Loucy (cell line): ENCODE measurements at regions not wholly inside any gene's neighbourhood (a gene's known extent, or its start where the extent isn't known, plus 50 kb on each side); places are given as distances from the start of the nearest gene placed in this dataset.

Experiments
- H2AFZ ChIP-seq: fragments of 200-600 bp; sonication (generic); 2 replicates; pipeline ENCODE4 v1.6.0; 2016; ENCODE audit warnings: antibody characterized with exemption, mild to moderate bottlenecking, low read length, moderate library complexity
- H3F3A ChIP-seq: fragments of 200-600 bp; 2 replicates; pipeline ENCODE4 v1.6.0; 2016; ENCODE audit warnings: antibody characterized with exemption, low read depth, mild to moderate bottlenecking
- H3K27me3 ChIP-seq: fragments of 200-600 bp; sonication (generic); 2 replicates; pipeline ENCODE4 v1.6.1; 2014; ENCODE audit warnings: low read length, mild to moderate bottlenecking; ENCODE audit not compliant: insufficient read depth, poor library complexity, severe bottlenecking
- H3K36me3 ChIP-seq: fragments of 200-600 bp; sonication (generic); 2 replicates; pipeline ENCODE4 v1.6.1; 2016; ENCODE audit warnings: low read length; ENCODE audit not compliant: insufficient read depth
- H3K4me1 ChIP-seq: fragments of 200-600 bp; sonication (generic); 2 replicates; pipeline ENCODE4 v1.5.1; 2014; ENCODE audit warnings: low read length, mild to moderate bottlenecking; ENCODE audit not compliant: insufficient read depth, poor library complexity, severe bottlenecking
- H3K4me2 ChIP-seq: fragments of 200-600 bp; sonication (generic); 2 replicates; pipeline ENCODE4 v1.6.0; 2014; ENCODE audit warnings: antibody characterized with exemption, low read length, low read depth, mild to moderate bottlenecking; ENCODE audit not compliant: poor library complexity, severe bottlenecking
- H3K4me3 ChIP-seq: fragments of 200-600 bp; sonication (generic); 2 replicates; pipeline ENCODE4 v1.5.1; 2014; ENCODE audit warnings: low read length, mild to moderate bottlenecking, mixed read lengths; ENCODE audit not compliant: poor library complexity, severe bottlenecking
- H3K79me2 ChIP-seq: fragments of 200-600 bp; sonication (generic); 2 replicates; pipeline ENCODE4 v1.6.1; 2014; ENCODE audit warnings: low read length; ENCODE audit not compliant: insufficient read depth
- H3K9ac ChIP-seq: fragments of 200-600 bp; sonication (generic); 2 replicates; pipeline ENCODE4 v1.6.0; 2014; ENCODE audit warnings: mild to moderate bottlenecking, low read depth, low read length, moderate library complexity; ENCODE audit not compliant: poor library complexity, severe bottlenecking
- H3K9me2 ChIP-seq: fragments of 200-600 bp; sonication (generic); replicated peaks from 2 replicates; pipeline ENCODE4 v1.6.1; 2016; ENCODE audit warnings: low read depth, low read length, mixed read lengths
- H3K9me3 ChIP-seq: fragments of 200-600 bp; sonication (generic); 2 replicates; pipeline ENCODE4 v1.6.1; 2014; ENCODE audit warnings: mild to moderate bottlenecking, antibody characterized with exemption, low read length, low read depth; ENCODE audit not compliant: insufficient read depth
- H4K20me1 ChIP-seq: fragments of 200-600 bp; sonication (generic); 2 replicates; pipeline ENCODE4 v1.6.0; 2014; ENCODE audit warnings: antibody characterized with exemption, low read length, mild to moderate bottlenecking; ENCODE audit not compliant: insufficient read depth, poor library complexity, severe bottlenecking
- EZH2phosphoT487 ChIP-seq: fragments of 200-600 bp; IDR thresholded peaks from 2 replicates; pipeline ENCODE4 v1.6.1; 2018; ENCODE audit warnings: antibody characterized with exemption, mild to moderate bottlenecking, moderate library complexity, borderline replicate concordance
- TF ChIP-seq, protein P1 (sequence below): fragments of 200-600 bp; sonication (generic); conservative IDR thresholded peaks from 2 replicates; pipeline ENCODE4 v1.5.1; 2014; ENCODE audit warnings: mild to moderate bottlenecking, antibody characterized with exemption, low read length

DNA sequence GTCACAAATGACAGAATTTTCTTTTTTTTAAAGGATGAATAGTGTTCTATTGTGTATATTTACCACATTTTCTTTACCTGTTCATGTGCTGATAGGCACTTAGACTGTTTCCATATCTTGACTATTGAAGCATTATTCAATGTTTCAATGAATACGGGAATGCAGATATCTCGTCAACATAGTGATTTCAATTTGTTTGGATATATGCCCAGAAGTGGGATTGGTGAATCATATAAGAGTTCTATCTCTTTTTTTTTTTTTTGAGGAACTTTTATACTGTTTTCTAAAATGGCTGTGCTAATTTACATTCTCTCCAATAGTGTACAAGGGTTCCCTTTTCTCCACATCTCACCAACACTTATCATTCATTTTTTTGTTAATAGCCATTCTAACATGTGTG, 97.9 kb upstream of the FAR2 start:
- Histone ChIP-seq H3K9me2 (no peaks in the 10 kb centered on the region), H3K36me3 (no peaks in the 10 kb centered on the region), H3K27me3 (no peaks in the 10 kb centered on the region), H3K4me2 (no peak overlapping the region), H3K79me2 (no peaks in the 10 kb centered on the region), H2AFZ (no peak overlapping the region), H3K9me3 (no peaks in the 10 kb centered on the region), H4K20me1 (no peaks in the 10 kb centered on the region), H3K4me1 (peaks cover 7% of the 10 kb centered on the region), H3K4me3 (no peak overlapping the region), H3F3A (no peaks in the 10 kb centered on the region), H3K9ac (no peak overlapping the region)
- TF ChIP-seq, protein P1, sequence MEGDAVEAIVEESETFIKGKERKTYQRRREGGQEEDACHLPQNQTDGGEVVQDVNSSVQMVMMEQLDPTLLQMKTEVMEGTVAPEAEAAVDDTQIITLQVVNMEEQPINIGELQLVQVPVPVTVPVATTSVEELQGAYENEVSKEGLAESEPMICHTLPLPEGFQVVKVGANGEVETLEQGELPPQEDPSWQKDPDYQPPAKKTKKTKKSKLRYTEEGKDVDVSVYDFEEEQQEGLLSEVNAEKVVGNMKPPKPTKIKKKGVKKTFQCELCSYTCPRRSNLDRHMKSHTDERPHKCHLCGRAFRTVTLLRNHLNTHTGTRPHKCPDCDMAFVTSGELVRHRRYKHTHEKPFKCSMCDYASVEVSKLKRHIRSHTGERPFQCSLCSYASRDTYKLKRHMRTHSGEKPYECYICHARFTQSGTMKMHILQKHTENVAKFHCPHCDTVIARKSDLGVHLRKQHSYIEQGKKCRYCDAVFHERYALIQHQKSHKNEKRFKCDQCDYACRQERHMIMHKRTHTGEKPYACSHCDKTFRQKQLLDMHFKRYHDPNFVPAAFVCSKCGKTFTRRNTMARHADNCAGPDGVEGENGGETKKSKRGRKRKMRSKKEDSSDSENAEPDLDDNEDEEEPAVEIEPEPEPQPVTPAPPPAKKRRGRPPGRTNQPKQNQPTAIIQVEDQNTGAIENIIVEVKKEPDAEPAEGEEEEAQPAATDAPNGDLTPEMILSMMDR, result no peak
- no peak for TF ChIP-seq EZH2phosphoT487

DNA sequence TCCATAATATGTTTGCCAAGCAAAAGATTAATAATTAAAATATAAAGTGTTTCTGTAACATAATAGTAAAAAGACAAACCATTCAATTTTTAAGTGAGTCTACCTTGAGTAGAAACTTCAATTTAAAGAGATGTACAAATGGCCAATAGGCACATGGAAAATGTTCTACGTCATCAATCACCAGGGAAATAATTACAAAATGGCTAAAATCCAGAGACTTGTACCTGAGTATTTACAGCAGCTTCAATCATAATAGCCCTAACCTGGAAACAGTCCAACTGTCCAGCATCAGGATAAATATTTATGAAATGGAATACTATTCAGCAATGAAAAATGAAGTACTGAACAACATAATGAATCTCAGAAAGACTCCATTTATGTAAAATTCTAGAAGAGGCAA, 95.5 kb upstream of the FAR2 start:
- Histone ChIP-seq H3K79me2 (no peaks in the 10 kb centered on the region), H3K4me2 (no peak overlapping the region), H2AFZ (no peak overlapping the region), H3K36me3 (no peaks in the 10 kb centered on the region), H3K9ac (no peak overlapping the region), H3K4me1 (peaks cover 7% of the 10 kb centered on the region), H3K27me3 (no peaks in the 10 kb centered on the region), H4K20me1 (no peaks in the 10 kb centered on the region), H3K4me3 (no peak overlapping the region), H3K9me2 (no peaks in the 10 kb centered on the region), H3K9me3 (no peaks in the 10 kb centered on the region), H3F3A (no peaks in the 10 kb centered on the region)
- TF ChIP-seq EZH2phosphoT487, result no peak
- TF ChIP-seq, protein P1, result no peak

DNA sequence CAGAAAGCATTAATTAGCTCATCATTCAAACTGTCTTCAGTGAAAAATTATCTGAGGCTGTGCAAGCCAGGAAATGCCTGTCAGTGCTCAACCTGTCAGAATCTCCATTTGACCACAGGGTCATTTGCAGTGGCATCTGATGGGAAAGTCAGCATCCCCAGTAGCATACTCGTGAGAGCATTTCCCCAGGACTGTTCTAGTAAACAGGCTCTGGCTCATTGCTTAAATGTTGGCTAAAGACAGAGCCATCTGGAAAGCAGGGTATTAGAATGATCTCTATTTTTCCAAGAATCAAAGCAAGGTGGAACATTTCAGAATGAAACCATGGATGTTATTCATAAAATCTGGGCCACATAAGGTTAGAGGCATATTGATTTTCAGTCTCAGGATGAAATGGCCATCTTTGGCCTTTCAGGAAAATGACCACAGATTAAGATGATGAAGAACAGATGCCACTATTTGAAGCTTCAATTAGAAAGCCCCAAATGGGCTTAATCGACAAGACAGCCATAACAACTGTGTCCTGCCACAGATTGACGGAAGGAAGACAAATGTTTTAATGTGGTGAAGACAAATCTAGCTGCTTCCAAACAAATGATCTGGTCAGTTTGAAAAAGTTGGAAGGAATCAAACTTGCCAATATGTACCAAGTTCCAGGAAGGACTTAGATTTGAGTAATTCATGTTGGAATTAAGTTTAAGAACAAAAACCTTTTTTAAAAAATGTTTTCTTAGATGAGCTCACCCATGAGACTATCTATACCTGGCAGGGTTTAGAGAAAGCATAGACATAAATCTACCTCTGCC, 94.0 kb upstream of the FAR2 start:
- Histone ChIP-seq H3K79me2 (no peaks in the 10 kb centered on the region), H2AFZ (no peak overlapping the region), H3K36me3 (no peaks in the 10 kb centered on the region), H4K20me1 (no peaks in the 10 kb centered on the region), H3K4me1 (peaks cover 7% of the 10 kb centered on the region), H3K4me2 (no peak overlapping the region), H3K9me3 (no peaks in the 10 kb centered on the region), H3K27me3 (no peaks in the 10 kb centered on the region), H3K9ac (no peak overlapping the region), H3K4me3 (no peak overlapping the region), H3K9me2 (no peaks in the 10 kb centered on the region), H3F3A (no peaks in the 10 kb centered on the region)
- no peak for TF ChIP-seq EZH2phosphoT487
- TF ChIP-seq, protein P1, result no peak
